Lower lobe of right lung (tissue), 2 donors: ENCODE measurements at regions not wholly inside any gene's neighbourhood (a gene's known extent, or its start where the extent isn't known, plus 50 kb on each side); places are given as distances from the start of the nearest gene placed in this dataset.

Experiments used
- ATAC-seq, 2 donors: fragments of 200-7000 bp; cut with Tn5 transposase; one replicate each; pipeline ENCODE4 v1.9.1; 2020 to 2022; ENCODE audit warnings: mild to moderate bottlenecking in 2 of 2, moderate library complexity in 2 of 2
- DNase-seq: peaks from one replicate; pipeline ENCODE4 v3.0.0-alpha.2; 2020
- H3K27ac ChIP-seq: fragments of 200-600 bp; one replicate; pipeline ENCODE4 v1.8.0; 2022
- H3K27me3 ChIP-seq: fragments of 200-600 bp; one replicate; pipeline ENCODE4 v1.8.0; 2022; ENCODE audit warnings: low read depth
- H3K36me3 ChIP-seq: fragments of 200-600 bp; one replicate; pipeline ENCODE4 v1.8.0; 2022; ENCODE audit warnings: mild to moderate bottlenecking
- H3K4me1 ChIP-seq: fragments of 200-600 bp; one replicate; pipeline ENCODE4 v1.8.0; 2022
- H3K4me3 ChIP-seq: fragments of 200-600 bp; one replicate; pipeline ENCODE4 v1.8.0; 2022; ENCODE audit warnings: mild to moderate bottlenecking
- H3K9me3 ChIP-seq: fragments of 200-600 bp; one replicate; pipeline ENCODE4 v1.8.0; 2022
- intact Hi-C: fragments of 100-400 bp; cut with DNase I; formaldehyde crosslinking; loops from one replicate; pipeline ENCODE4 v1.11.0; 2022
- TF ChIP-seq, protein P1 (sequence below): fragments of 200-600 bp; IDR thresholded peaks from one replicate; pipeline ENCODE4 v1.8.0; 2022; ENCODE audit warnings: antibody characterized with exemption, mild to moderate bottlenecking
- donor health status: DM: no; HTN: yes; CAD: no; lungs with severe emphysema.

DNA sequence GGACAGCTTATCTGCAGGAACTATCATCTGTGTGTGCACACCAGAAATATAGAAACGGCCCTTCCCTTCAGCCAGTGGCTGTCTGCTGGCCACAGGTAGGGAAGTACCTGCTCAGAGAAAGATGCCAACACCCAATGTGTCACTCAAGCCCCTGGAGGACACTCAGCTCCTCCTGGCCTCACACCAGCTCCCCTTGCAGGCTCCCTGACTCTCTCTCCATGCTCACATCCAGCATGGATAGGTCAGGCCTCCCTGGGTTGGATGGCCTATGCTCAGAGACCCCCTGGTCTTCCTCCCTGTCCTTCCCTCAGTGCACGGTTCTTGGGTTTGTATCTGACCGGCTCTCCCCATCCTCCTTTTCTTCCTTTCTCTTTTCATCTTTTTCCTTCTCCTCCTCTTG lies 202.1 kb downstream of the BCL11B start:
- TF ChIP-seq, protein P1, sequence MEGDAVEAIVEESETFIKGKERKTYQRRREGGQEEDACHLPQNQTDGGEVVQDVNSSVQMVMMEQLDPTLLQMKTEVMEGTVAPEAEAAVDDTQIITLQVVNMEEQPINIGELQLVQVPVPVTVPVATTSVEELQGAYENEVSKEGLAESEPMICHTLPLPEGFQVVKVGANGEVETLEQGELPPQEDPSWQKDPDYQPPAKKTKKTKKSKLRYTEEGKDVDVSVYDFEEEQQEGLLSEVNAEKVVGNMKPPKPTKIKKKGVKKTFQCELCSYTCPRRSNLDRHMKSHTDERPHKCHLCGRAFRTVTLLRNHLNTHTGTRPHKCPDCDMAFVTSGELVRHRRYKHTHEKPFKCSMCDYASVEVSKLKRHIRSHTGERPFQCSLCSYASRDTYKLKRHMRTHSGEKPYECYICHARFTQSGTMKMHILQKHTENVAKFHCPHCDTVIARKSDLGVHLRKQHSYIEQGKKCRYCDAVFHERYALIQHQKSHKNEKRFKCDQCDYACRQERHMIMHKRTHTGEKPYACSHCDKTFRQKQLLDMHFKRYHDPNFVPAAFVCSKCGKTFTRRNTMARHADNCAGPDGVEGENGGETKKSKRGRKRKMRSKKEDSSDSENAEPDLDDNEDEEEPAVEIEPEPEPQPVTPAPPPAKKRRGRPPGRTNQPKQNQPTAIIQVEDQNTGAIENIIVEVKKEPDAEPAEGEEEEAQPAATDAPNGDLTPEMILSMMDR: no peak
- H3K36me3 ChIP-seq: no peaks in the 10 kb centered on the region
- ATAC-seq (no peak), DNase-seq (no peak)
- H3K4me3 ChIP-seq: no peak overlapping the region
- H3K4me1 ChIP-seq: no peaks in the 10 kb centered on the region
- no peaks in the 10 kb centered on the region for H3K27me3 ChIP-seq
- intact Hi-C loops: no loop called here
- H3K27ac ChIP-seq: no peak overlapping the region
- H3K9me3 ChIP-seq: no peaks in the 10 kb centered on the region

DNA sequence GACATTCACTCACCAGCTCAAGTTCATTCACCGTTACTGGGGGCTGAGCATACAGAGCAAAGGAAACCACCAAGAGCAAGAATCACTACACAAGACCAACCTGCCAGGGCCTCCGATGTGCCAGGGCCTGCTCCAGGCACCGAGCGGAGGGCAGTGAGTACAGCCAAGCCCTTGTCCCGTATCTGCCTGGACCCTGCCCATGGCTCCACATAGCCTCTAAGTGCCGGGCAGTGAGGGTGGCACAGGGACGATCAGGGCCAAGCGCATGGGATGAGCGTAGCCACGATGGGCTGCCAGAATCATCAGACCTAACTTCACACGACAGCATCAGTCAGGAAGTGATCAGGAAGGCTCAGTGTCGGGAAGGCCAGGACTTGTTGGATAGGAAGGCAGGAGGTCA lies 199.6 kb downstream of the BCL11B start:
- Histone ChIP-seq H3K9me3 (no peaks in the 10 kb centered on the region), H3K27ac (no peak overlapping the region), H3K36me3 (no peaks in the 10 kb centered on the region), H3K4me1 (no peaks in the 10 kb centered on the region), H3K4me3 (no peak overlapping the region), H3K27me3 (no peaks in the 10 kb centered on the region)
- intact Hi-C loops: no loop called here
- no peak for DNase-seq
- TF ChIP-seq, protein P1: no peak
- no peak for ATAC-seq

DNA sequence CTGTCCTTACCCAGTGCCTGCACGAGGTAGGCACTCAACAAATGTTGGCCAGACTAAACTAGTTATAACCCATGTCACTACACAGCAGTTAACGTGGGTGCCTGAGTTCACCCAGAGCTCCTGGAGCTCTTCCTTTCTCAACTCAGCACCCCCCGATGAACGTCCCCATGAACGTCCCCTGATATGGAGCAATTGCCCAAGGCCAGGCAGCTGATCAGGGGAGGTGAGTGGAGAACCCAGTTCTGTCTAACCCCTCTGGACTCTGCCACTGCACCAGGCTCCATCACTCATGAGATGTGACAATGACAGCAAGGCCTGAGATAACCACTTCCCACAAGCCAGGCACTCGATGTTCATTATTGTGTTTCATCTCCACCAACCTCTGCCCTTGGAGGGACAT lies 199.0 kb downstream of the BCL11B start:
- H3K9me3 ChIP-seq: no peaks in the 10 kb centered on the region
- intact Hi-C loops: no loop called here
- no peaks in the 10 kb centered on the region for H3K36me3 ChIP-seq
- H3K4me1 ChIP-seq: no peaks in the 10 kb centered on the region
- no peak for DNase-seq
- no peak overlapping the region for H3K4me3 ChIP-seq
- H3K27me3 ChIP-seq: no peaks in the 10 kb centered on the region
- no peak overlapping the region for H3K27ac ChIP-seq
- no peak for ATAC-seq
- TF ChIP-seq, protein P1: no peak

DNA sequence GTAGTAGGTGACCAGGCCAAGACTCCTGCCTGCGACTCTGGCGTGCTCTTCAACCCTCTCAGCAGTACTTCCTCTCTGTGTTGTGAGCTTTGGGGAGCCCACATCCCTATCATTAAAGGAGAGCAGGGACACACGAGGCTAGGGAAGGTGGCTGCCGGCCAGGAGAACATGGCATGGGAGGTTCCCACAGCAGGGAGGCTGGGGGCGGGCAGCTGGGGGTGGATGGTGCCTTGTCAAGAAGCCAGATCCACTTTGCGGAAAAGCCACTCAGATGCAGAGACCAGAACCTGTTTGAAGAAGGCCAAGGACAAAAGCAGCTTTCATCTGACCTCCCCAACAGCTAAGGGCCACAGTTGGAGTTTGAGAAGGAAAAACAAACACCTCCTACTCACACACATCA lies 198.6 kb downstream of the BCL11B start:
- intact Hi-C loops: no loop called here
- no peaks in the 10 kb centered on the region for H3K9me3 ChIP-seq
- TF ChIP-seq, protein P1: no peak
- H3K4me3 ChIP-seq: no peak overlapping the region
- H3K4me1 ChIP-seq: no peaks in the 10 kb centered on the region
- ATAC-seq: no peak
- H3K27ac ChIP-seq: no peak overlapping the region
- H3K36me3 ChIP-seq: no peaks in the 10 kb centered on the region
- DNase-seq: no peak
- H3K27me3 ChIP-seq: no peaks in the 10 kb centered on the region

DNA sequence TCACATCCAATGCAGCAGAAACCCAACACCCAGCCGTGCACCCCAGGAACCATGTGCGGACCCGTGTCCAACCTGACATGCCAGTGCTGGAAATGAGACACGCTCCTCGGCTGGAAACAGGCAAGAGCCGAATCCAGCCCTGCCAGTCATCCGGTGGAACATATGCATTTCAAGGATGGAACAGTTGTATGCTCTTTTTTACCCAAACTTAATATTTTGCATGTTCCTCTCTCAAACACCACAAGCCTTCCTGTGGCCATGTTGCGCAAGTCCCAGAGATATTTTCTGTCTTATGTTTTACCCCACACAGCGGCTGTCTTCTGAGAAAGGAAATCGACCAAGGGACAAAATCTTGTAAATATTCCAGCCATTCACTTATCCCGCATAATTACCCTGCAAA lies 196.9 kb downstream of the BCL11B start:
- TF ChIP-seq, protein P1: no peak
- H3K4me3 ChIP-seq: no peak overlapping the region
- H3K27me3 ChIP-seq: no peaks in the 10 kb centered on the region
- no peak overlapping the region for H3K27ac ChIP-seq
- intact Hi-C loops: no loop called here
- no peaks in the 10 kb centered on the region for H3K36me3 ChIP-seq
- DNase-seq: no peak
- no peaks in the 10 kb centered on the region for H3K4me1 ChIP-seq
- no peaks in the 10 kb centered on the region for H3K9me3 ChIP-seq
- no peak for ATAC-seq

DNA sequence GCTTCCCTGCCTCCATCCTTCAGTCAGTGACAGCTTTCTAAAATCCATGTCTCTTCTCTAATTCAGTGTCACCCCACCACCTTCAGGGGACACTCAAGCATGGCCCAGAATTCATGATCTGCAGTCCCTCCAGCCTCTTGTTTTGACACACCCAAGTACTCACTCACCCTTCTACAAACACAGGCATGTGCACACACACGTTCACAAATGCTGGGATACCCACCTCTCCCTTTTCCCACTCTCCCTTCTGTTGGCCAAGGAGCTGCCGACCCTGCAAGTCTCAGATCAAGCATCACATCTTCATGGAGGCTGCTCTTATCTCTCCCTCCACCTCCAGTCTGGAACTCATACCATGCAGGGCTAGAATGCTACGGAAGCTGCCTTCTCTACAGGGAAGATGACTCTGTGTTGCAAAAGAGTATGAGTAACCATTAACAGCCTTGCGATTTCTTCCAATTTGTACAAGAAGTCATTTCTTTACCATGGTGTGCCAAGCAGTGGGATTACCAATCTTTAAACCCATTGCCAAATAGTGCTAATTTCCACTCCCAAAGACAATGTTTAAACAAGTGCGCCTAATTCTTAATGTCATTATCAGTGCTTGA lies 196.1 kb downstream of the BCL11B start:
- DNase-seq: no peak

More for the DNA sequence above, 196.1 kb downstream of the BCL11B start:
- TF ChIP-seq, protein P1: no peak
- H3K4me3 ChIP-seq: no peak overlapping the region
- no peak for ATAC-seq
- no peaks in the 10 kb centered on the region for H3K36me3 ChIP-seq
- intact Hi-C loops: no loop called here
- no peak overlapping the region for H3K27ac ChIP-seq
- no peaks in the 10 kb centered on the region for H3K9me3 ChIP-seq
- no peaks in the 10 kb centered on the region for H3K4me1 ChIP-seq
- H3K27me3 ChIP-seq: no peaks in the 10 kb centered on the region
